GM21360 (cell line): ENCODE measurements at regions not wholly inside any gene's neighbourhood (a gene's known extent, or its start where the extent isn't known, plus 50 kb on each side); places are given as distances from the start of the nearest gene placed in this dataset.

Source experiments
- ATAC-seq: cut with Tn5 transposase; IDR thresholded peaks from one replicate; pipeline ENCODE4 v1.9.1; 2021; ENCODE audit warnings: mild to moderate bottlenecking, moderate library complexity; ENCODE audit not compliant: unreplicated experiment

DNA sequence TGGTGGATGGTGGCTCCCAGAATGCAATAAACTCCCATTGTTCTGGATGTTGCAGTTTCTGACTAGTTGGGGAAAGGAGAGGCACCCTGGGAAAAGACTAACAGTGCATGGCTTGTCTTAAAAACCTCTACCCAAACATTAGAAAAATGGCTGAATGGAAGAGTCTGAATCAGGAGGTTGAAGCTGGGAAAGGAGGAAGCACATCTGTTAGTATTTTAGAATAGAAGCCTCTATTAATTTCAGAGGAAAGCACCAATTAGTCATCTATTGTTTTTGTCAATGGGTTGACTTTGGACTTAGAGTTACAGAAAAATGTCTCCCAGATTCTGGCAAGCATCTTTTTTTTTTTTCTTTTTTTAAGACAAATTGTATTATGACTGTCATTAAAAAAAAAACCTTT lies 56.1 kb upstream of the ELMO1 start:
- ATAC-seq, result no peak

DNA sequence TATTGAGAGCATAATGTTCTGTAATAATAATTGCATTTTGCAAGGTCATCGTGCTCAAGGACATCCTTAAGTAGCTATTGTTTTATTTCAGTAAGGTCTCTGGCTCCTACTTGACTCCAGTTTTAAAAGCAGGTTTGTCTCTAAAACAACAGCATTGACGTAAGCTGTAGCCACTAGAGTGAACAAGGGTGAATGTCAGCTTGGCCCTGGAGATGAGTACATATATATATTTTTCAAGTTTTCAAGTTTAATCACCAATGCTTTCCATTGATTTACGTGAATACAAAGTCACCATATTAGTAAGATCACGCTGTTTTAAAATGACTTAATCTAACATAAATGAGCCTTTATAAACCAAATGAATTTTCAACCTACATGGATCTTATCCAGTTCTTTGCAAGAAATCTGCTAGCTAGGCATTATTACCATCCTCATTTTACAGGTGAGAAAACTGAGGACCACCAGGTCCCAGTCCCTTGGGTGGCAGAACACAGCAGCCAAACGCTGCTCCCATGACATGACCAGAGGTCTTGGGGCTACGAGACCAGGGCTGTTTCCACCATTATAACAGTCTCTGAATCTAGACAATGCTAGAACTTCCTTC lies 57.2 kb upstream of the ELMO1 start:
- ATAC-seq, result no peak

DNA sequence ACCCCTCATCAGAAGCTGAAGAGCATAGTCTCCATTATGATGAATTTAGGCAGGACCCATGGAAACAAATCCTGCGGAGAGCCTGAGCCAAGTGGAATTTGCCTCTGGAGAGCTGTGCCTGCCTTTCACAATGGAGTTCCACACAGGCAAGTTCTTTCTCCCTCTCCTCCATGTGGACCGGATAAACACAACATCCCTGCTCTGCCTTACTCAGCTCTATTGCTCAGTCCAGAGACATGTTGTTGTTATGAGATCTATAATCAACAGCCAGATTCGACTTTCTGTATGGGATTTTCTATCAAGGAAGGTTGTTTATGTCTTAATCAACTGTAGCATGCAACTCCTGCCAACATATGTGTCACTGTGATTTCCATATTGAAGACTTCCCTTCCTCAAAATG lies 59.5 kb upstream of the ELMO1 start:
- ATAC-seq, result no peak

DNA sequence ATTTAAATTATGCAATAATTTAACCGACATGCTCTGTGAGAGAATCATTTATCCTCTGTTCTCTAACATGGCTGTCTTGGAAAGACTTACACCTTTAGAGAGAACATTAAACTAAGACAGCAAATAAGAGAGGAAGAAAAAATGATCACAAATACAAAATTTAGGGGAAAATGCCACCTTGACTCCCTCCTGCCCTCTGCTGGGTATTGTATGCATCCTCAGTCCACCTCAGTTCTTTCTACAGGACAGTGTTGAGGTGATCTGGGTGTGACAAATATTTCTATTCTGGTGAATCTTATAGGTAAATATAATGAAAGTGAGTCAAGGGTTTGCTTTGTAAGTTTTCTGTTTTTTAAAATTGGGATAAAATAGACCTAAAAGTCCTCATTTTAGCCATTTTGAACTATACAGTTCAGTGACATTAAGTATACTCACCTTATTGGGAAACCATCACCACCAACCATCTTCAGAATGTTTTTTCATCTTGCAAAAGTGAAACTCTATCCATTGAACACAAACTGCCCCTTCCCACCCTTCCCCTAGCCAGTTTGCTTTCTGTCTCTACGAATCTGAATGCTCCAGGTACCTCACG lies 61.5 kb upstream of the ELMO1 start:
- ATAC-seq, result no peak

DNA sequence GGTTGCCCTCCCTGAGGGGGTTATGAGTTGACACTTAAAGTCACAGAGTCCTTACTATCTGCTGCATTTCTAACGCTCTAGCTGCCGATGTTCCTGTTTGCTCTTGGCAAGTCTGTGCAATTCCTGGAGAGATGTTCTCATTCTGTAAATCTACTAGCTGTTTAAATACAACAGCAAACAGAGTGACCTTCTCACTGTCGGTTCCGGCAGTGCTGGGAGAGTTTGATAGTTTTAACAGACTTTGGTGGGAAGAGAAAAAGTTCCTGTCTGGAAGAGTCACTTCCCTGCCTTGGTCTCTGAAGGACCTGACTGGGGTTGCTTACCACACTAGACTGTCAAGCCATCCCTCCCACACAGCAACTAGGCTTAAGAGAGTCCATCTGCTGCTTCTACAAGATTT lies 63.3 kb upstream of the ELMO1 start:
- no peak for ATAC-seq

DNA sequence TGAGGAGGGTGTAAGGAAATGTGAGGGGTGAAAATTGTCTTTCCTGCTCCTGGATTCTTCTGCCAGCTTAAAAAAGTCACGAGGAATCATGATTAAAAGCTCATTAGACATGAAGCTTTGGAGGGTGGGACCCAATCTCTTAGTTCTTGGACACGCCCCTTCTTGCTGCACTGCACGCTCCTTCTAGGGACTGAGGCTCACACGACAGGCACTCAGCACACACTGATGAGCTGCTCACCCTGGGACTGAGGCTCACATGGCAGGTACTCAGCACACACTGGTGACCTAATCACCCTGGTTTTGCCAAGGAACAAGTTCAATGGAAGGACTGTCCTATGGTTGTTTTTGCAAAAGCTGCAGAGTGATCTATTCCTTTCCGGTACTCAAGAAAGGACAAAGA lies 65.8 kb upstream of the ELMO1 start:
- ATAC-seq, result no peak

DNA sequence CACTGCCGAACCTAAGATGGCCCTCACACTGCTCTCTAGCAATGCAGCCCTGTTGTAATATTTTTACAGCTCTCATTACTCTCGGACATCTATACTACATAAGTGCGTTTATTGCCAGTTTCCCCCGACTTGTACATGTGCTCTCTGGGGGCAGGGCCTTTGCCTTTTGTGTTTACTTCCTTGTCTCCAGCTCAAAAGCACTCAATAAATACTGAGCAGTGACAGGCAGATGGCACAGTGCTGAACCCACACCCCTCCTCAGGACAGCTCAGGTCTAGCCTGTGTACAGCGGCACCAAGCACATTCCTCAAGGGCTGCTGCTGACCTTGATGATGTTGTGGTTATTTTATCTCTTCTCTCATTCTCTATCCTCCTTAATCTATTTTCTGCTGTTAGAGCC lies 68.0 kb upstream of the ELMO1 start:
- no peak for ATAC-seq

DNA sequence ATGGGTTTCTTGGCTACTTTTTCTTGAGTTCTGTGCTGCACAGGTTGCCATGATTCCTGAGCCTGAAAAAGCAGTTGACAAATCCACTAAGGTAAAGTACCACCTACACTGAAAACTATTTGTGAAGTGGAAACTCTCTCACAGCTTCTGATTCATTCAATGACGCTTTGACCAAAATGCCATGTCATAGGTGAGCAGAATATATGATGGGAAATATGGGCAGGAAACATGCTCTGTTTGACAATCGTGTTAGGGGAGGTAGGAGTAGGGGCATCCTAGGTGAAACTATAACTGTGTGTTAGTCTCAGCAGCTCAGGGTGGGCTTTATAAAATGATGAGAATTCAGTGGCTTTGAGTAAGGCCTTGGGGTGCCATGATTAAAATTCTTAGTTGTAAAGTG lies 69.6 kb upstream of the ELMO1 start:
- no peak for ATAC-seq

DNA sequence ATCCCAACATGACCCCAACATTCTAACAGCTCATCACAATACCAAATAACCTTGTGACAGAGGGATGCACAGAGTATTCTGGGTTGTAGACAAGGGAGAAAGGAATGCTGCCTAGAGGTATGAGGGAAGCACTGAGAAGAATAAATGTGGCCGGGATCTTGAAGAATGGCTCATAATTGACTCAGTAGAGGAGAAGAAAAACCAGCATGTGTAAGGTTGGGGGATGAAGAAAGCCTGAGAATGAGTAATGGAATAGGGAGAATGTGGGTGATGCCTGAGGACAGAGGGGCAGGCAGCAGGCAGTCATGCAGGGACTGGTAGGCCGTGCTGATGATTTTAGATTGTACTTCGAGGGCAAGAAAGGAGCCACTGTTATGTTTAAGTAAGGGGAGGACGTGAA lies 75.4 kb upstream of the ELMO1 start:
- ATAC-seq, result no peak

DNA sequence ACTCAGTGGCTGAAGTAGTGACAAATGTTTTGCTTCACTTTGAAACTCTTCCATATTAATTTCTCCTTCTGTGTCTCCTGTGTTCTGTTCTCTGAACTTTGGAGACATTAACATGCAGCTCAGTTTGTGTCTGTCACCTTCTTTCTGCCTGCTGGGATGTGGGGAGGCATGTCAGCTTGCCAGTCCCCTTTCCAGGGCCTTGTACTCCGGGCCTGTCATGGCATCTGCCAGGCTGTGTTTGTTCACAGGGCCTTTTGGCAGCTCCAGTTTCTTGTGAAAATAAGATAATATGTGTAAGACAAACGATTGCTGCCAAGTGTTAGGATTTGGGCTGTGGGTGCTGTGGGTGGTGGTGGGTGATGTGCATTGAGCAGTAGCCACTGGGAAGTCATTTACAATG lies 76.1 kb upstream of the ELMO1 start:
- no peak for ATAC-seq

DNA sequence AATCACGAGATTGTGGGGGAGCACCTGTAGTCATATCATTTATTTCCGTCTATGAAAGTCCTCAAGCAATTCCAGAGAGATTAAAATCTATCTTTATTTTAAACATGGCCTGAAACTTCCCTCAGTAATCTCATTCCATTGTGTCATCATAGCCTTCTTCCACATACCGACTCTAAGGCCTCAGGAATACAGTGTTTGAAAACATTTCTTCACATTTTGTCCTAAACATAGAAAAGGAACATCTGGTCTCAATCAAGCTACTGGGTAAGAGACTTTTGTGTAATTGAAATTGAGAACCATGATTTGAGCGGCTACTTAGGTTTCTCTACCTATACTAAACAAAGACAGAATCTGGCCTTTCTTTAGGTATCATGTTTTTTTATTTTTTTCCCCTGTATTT lies 78.0 kb upstream of the ELMO1 start:
- no peak for ATAC-seq

DNA sequence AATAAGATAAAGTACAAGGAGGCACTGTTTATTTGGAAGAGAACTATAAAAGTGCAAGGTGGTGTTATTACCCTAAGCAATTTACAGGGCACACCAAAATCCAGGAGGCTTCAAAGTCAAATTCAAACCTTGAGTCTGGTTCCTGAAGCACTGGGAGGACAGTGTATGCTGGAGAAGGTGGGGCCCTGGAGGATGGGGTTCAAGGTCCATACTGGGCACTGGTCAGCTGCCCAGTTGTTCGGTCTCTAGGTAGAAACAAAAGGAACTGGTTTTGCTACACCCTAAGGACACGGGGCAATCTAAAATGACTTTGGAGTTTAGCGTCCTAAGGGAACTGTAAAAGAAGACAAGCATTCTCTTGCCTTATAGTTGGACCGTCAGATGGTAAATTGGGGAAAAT lies 78.4 kb upstream of the ELMO1 start:
- ATAC-seq, result no peak

DNA sequence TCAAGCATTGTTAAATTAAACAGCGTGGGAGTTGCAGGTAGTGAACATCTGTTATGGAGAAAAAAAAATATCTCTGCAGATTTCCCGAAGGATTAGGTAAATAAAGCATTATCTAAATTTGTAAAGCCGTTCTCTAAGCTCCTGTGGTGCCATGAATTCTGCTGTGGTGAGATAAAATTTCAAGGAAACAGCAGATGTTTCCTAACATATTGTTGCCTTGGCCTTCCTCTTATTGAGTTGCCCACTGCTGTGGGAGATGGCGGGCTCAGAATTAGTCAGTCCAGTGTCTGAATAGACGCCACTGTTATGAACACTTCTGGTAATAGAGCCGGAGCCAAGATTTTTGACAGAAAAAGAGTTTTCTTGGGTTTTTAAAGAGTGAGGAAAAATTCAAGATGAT lies 82.6 kb upstream of the ELMO1 start:
- ATAC-seq, result no peak

DNA sequence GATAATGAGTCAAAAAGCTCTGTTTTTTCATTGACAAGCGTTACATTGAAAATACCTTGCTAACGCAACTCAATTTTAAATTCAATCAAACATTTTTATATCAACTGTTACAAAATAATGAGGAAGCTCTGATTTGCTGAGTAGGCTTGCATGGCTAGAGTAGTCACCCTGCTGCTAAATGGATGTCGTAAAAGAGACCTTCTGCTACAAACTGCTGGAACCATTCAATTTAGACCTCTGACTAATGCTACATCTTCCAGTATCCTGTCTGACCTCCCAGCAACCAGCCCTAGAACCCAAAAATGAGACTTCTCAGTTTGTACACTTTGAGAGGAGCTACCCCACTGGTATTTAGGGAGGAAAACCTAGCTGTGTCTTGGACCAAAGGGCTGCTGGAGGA lies 84.0 kb upstream of the ELMO1 start:
- ATAC-seq, result no peak

DNA sequence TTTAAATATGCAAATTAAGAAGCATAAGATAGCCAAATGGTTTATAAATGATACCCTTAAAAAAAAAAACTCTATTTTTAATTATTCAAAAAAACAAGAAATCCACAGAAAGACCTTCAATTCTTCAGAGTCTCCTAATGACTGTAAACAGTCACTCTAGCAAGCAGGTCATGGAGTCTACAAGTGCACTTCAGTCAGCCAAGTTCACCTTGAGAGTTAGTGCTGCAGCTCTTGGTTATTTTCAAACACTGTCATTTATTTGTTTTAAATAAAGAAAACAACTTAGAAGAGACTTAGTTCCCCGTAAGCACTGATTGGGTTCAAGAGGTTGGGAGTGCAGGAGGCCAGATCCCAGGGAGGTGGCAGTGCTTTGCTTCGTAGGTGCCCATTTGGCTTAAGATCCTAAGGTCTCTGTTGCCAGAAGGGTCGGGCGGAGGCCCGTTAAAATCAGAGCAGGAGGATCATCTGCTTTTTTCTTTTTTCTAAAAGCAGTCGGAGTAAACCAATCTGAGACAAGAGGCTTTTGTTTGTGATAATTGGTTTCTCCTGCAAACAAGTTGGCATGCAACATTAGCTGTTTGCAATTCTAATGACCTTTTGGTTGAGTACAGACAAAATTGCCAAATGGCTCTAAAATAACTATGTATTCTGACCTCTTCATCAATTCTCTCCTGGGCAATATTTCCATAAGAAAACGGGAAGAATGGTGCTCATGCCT lies 86.4 kb upstream of the ELMO1 start:
- no peak for ATAC-seq

DNA sequence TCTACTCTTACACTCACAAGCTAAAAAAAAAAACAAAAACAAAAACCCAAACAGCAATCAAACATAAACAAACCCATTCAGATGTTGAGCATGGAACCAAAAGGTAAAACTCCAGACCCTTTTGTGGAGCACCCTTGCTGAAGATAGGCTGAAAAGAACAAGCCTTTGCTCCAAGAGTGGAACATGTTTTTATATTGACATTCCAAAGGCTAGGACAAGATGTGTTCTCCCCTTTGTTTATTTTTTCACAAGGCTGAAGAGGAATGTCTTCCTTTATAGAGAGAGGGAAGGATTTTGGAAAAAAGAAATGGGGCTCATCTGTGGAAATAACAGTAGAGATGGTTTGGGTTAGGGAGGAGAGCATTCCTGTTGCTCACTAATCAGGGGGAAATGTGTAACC lies 87.2 kb upstream of the ELMO1 start:
- no peak for ATAC-seq

DNA sequence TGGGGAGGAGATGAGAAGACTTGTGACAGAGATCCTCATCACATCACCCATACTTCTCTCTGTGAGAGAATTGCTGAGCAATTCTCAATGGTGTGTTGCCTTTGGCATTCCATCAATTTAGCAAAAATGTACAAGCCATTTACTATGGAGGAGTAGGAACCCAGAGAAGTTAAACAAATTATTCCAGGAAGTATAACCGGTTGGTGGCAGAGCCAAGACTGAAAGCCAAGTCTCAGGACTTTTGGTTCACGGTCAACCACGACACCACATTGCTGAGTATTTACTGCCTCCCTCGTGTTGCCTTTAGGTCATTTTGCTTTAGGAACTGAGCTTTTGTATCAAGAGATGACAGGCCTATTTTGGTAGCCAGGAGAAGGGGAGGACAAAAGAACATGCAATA lies 88.0 kb upstream of the ELMO1 start:
- no peak for ATAC-seq

DNA sequence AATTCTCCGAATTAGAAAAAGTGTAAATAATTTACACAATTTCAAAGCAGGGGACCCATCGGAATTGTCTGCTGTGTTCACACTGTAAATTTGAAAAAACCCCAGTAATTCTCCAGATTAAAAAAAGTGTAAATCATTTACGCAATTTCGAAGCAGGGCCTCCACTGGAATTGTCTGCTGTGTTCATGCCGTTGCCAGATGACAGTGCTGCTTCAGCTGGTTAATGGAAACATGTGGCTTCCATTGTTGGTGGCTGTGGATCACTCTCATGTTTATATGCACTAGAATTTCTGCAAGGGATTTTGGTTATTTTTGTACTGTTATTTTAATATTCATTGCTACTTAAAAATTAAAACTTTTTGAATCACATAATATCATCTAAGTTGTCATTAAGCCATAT lies 88.8 kb upstream of the ELMO1 start:
- no peak for ATAC-seq

DNA sequence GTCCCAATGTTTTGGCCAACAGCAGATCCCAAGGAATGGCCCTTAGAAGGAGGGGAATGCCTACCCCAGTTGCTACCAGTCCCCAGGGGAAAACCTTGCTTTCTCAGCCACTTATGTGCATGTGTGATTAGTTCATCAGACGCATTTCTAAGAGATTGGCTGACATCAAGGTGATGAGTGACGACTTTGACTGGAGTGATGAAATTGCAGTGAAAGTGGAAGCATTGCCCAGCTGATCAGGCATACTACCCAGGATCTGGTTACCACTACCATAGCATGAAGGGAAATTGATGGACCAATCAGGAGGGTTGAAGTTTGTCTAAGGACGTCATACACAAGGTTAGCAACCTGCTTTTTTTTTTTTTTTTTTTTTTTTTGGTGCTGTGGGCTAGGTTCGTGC lies 90.3 kb upstream of the ELMO1 start:
- ATAC-seq, result no peak

DNA sequence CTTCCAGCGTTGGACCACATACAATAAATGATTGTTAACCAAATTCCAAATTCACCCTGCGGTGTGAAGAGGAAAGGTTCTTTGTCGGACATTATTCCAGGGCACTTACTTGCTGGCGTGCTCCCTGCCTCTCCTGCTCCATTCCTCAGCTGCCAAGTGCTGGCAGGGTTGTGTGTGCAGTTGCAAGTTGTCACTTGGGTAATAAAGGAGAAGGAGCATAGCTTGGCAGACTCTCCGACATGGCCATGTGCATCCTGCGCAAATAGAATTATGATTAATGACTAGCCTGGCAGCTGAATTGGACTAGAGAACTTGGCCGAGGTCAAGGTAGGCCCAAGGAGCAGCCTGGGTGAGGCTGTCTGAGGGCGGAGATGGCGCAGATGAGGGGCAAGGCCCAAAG lies 92.3 kb upstream of the ELMO1 start:
- no peak for ATAC-seq

DNA sequence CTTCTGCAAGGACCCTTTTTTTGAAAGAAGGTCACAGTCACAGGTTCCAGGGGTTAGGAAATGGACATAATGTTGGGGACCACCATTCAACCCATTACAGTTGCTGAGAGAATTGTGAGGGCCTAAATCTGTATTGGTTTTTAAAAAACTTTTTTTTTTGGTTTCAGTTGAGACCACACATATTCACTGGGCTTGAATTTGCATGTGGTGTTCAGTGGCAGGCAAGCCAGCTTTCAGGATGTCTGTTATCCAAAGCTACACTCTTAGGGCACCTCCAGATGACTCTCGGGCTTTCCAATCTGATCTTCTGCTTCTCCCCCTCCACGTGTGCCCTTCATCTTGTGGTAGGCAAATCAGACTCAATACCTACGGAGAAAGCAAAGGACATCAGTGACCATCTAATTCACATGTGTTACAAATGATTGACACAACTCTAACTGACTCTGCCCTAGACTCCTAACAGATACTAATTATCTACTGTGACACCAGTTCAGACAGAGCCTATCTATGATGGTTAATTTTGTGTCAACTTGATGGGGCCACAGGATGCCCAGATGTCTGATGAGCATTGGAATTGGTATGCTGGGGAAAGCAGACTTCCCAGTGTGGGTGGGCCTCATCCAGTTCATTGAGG lies 93.3 kb upstream of the ELMO1 start:
- ATAC-seq, result peak; percentile 75
